Fibroblast of lung (primary cell): ENCODE measurements at regions not wholly inside any gene's neighbourhood (a gene's known extent, or its start where the extent isn't known, plus 50 kb on each side); places are given as distances from the start of the nearest gene placed in this dataset.

Experiments
- CTCF ChIP-seq, 2 donors: IDR thresholded peaks in 1 of 2; conservative IDR thresholded peaks in 1 of 2; 1 replicate in 1 of 2; 2 replicates in 1 of 2; pipeline ENCODE4 v1.5.1; 2011 to 2012; ENCODE audit warnings: low read length in 2 of 2, control low read depth in 1 of 2, inconsistent platforms in 1 of 2, low read depth in 1 of 2, mild to moderate bottlenecking in 1 of 2
- EZH2 ChIP-seq: IDR thresholded peaks from 2 replicates; pipeline ENCODE4 v1.5.1; 2012; ENCODE audit warnings: low read length, control low read depth, mild to moderate bottlenecking; ENCODE audit errors: missing control alignments

DNA sequence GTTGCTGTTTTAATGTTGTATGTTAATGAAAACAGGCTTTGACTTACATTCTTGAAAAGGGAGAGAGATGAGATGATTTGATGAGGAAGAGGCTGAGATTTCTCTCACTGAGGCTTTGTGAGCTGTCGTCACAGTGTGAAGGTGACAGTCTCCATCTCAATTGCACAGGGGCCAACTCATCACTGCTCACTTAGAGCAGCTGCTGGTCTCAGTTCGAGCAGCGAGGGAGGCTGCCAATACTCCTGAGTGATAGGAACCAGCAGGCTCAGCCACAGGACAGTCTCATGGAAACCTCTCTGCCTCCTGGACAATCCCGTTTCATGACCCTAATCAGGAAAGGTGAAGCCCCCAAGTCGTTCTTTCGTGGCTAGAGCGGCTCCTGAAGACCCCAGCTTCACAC, 170.7 kb upstream of the SOX11 start:
- TF ChIP-seq CTCF (conservative IDR thresholded peaks at IDR 0.05 in 1 of 2, IDR thresholded peaks at IDR 0.05 in 1 of 2; ENCODE audit: low read depth in 1 of 2, low read length in 2 of 2) = no peak
- no peak for TF ChIP-seq EZH2
